Tibial artery (tissue), 4 donors: ENCODE measurements at regions not wholly inside any gene's neighbourhood (a gene's known extent, or its start where the extent isn't known, plus 50 kb on each side); places are given as distances from the start of the nearest gene placed in this dataset.

Experiments used
- DNase-seq, 2 donors: peaks; one replicate each; pipeline ENCODE4 v3.0.0-alpha.2; 2019
- H3K27ac ChIP-seq, 2 donors: fragments of 200-600 bp; sonication (generic) in 1 of 2; 1 replicate in 1 of 2; 2 replicates in 1 of 2; pipeline ENCODE4 v1.5.1; 2018 to 2019; ENCODE audit warnings: mild to moderate bottlenecking in 1 of 2
- H3K27me3 ChIP-seq, 2 donors: fragments of 200-600 bp; sonication (generic) in 1 of 2; one replicate each; pipeline versions ENCODE4 v1.5.1 to v1.6.0; 2016 to 2019
- H3K36me3 ChIP-seq, 3 donors: fragments of 200-600 bp; sonication (generic) in 2 of 3; one replicate each; pipeline ENCODE4 v1.5.1; 2016 to 2019; ENCODE audit warnings: mild to moderate bottlenecking in 2 of 3
- H3K4me1 ChIP-seq, 4 donors: fragments of 200-600 bp; sonication (generic) in 2 of 4; 1 replicate in 3 of 4; 2 replicates in 1 of 4; pipeline ENCODE4 v1.5.1; 2016 to 2019
- H3K4me3 ChIP-seq, 2 donors: fragments of 200-600 bp; sonication (generic) in 1 of 2; 1 replicate in 1 of 2; 2 replicates in 1 of 2; pipeline ENCODE4 v1.5.1; 2018 to 2019; ENCODE audit warnings: mild to moderate bottlenecking in 2 of 2
- H3K9me3 ChIP-seq, 3 donors: fragments of 200-600 bp; sonication (generic) in 1 of 3; one replicate each; pipeline ENCODE4 v1.5.1; 2016 to 2019
- CTCF ChIP-seq, 2 experiments: fragments of 200-600 bp in 1 of 2; fragments of 450-650 bp in 1 of 2; IDR thresholded peaks; one replicate each; pipeline ENCODE4 v1.5.1; 2017 to 2019; ENCODE audit warnings: antibody characterized with exemption in 2 of 2, mild to moderate bottlenecking in 1 of 2, moderate library complexity in 1 of 2
- intact Hi-C: fragments of 100-400 bp; cut with DNase I; formaldehyde crosslinking; loops from one replicate; pipeline ENCODE4 v1.15.0; 2023; ENCODE audit warnings: low total_unique reads

- Histone ChIP-seq H3K9me3 (no peaks in the 10 kb centered on the region), H3K27me3 (no peaks in the 10 kb centered on the region), H3K36me3 (no peaks in the 10 kb centered on the region), H3K4me3 (no peak overlapping the region), H3K4me1 (peaks cover 0 to 16% (median 4%) of the 10 kb centered on the region in 4 donors), H3K27ac (no peak overlapping the region)
- DNase-seq = no peak
- intact Hi-C loops = no loop called here
- no peak for TF ChIP-seq CTCF (IDR thresholded peaks at IDR 0.05)
Observed at GRCh38 chr1:218778257-218779126, 395.2 kb upstream of the LYPLAL1 start.

DNA sequence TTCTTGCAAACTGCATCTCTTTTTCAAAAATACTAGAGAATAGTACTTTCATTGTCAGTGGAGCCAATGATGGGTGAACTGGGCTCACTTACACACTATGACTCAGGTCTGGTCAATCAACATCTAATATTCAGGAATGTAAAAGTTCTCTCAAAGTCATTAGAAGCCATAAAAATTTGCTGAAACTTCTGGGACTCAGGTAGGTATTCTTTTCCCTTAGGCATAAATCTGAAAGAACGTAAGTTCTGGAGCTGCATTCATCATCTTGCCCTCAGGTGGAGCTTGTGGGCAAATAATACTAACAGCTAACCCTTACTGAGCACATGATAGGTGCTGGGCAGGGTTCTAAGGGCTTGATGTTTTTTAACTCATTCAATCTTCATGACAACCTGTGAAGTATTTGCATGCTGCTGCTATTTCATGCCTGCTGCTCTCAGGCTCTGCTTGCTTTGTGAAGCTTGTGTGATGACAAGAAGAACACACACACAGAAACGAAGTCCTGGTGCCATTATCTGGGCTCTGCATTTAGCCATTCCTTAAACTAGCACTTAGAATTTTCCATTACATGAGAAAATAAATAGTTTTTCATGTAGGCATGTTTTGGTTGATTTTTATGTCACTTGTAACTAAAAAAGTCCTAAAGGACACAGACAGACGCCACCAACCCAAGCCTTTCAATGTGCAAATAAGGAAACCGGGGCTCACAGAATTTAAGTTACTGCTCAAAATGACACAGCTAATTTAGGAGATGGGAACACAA is 394.2 kb upstream of the LYPLAL1 start:
- DNase-seq = no peak
- Histone ChIP-seq H3K9me3 (no peaks in the 10 kb centered on the region), H3K4me1 (peaks cover 0 to 22% (median 7%) of the 10 kb centered on the region in 4 donors), H3K4me3 (no peak overlapping the region), H3K36me3 (no peaks in the 10 kb centered on the region), H3K27me3 (no peaks in the 10 kb centered on the region), H3K27ac (no peak overlapping the region)
- TF ChIP-seq CTCF (IDR thresholded peaks at IDR 0.05) = no peak
- intact Hi-C loops = no loop called here

GRCh38 chr1:218783131-218783530 is 390.5 kb upstream of the LYPLAL1 start:
- Histone ChIP-seq H3K4me1 (peaks cover 0 to 39% (median 14%) of the 10 kb centered on the region in 4 donors), H3K27me3 (no peaks in the 10 kb centered on the region), H3K4me3 (no peak overlapping the region), H3K9me3 (no peaks in the 10 kb centered on the region), H3K27ac (peak overlapping the region in 1 of 2 donors; percentile 7), H3K36me3 (no peaks in the 10 kb centered on the region)
- no peak for TF ChIP-seq CTCF (IDR thresholded peaks at IDR 0.05)
- DNase-seq = no peak
- intact Hi-C loops = no loop called here

- H3K27ac ChIP-seq = peak overlapping the region in 1 of 2 donors; percentile 7
- no peak for TF ChIP-seq CTCF (IDR thresholded peaks at IDR 0.05)
- intact Hi-C loops = no loop called here
Observed at GRCh38 chr1:218783916-218784315, 389.8 kb upstream of the LYPLAL1 start.

DNA sequence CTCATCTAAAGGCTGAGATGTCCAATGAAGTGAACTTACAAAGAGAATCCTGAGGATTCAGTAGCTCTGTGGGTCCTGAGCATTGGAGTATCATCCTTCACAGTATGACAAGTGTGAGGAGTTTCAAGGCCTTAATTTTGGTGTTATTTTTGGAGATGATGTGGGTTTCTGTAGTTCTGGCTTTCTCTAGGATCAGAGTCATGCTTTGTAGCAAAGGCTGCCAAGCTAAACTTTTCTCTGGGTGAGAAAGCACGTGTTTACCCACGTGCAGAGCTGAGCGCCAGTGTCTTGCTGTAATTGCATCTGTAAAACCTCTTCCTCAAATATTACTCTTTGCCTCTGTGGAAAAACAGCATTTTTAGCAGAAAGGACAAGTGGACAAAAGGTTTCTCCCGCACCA is 387.8 kb upstream of the LYPLAL1 start:
- intact Hi-C loops = no loop called here
- peak; percentile 81 to 82 for DNase-seq
- H3K9me3 ChIP-seq = no peaks in the 10 kb centered on the region
- peak overlapping the region; percentile 36 to 45 for H3K27ac ChIP-seq
- H3K4me1 ChIP-seq = peaks cover 0 to 30% (median 14%) of the 10 kb centered on the region in 4 donors
- no peak overlapping the region for H3K4me3 ChIP-seq
- no peaks in the 10 kb centered on the region for H3K27me3 ChIP-seq
- TF ChIP-seq CTCF (IDR thresholded peaks at IDR 0.05) = no peak
- no peaks in the 10 kb centered on the region for H3K36me3 ChIP-seq

More at GRCh38 chr1:218783916-218784315, 389.8 kb upstream of the LYPLAL1 start:
- Histone ChIP-seq H3K4me3 (no peak overlapping the region), H3K4me1 (peaks cover 0 to 39% (median 14%) of the 10 kb centered on the region in 4 donors), H3K9me3 (no peaks in the 10 kb centered on the region), H3K27me3 (no peaks in the 10 kb centered on the region), H3K36me3 (no peaks in the 10 kb centered on the region)
- DNase-seq = no peak
